HCT116 (cell line): ENCODE measurements at regions not wholly inside any gene's neighbourhood (a gene's known extent, or its start where the extent isn't known, plus 50 kb on each side); places are given as distances from the start of the nearest gene placed in this dataset.

Source experiments
- ATAC-seq: fragments of 200-7000 bp; cut with Tn5 transposase; 2 replicates; pipeline ENCODE4 v1.9.1; 2020; ENCODE audit warnings: mild to moderate bottlenecking, moderate library complexity
- BruUV-seq: library from RNA; stranded (reverse); fragments of 400-500 nt; replicated peaks from 2 replicates; lab custom pipeline; 2021; lab: Mats Ljungman, UMichigan
- CTCF ChIA-PET: fragments of 300-600 bp; sonication (Branson Sonifier 250); formaldehyde crosslinking; loops from one replicate; lab custom pipeline; 2021; ENCODE audit warnings: antibody characterized with exemption; lab: Charles Lee
- POLR2A ChIA-PET: fragments of 300-600, 350-600 bp; sonication (Branson Sonifier 250); formaldehyde crosslinking; loops from one replicate; lab custom pipeline; 2021; ENCODE audit warnings: antibody characterized with exemption; lab: Charles Lee
- RAD21 ChIA-PET, 2 experiments: fragments of 300-600 bp; sonication (Branson Sonifier 250); formaldehyde crosslinking; loops; one replicate each; lab custom pipeline; 2023; ENCODE audit warnings: low total read pairs in 2 of 2; ENCODE audit not compliant: uncharacterized antibody in 2 of 2, unreplicated experiment in 2 of 2, low non-redundant PET in 1 of 2; lab: Charles Lee
- DNase-seq: peaks from one replicate; pipeline ENCODE4 v3.0.0-alpha.2; 2010; ENCODE audit warnings: low read depth, low spot score
- H2AFZ ChIP-seq: fragments of 200-600 bp; shearing (Covaris generic), sonication (generic); 2 replicates; pipeline ENCODE4 v1.6.1; 2017; ENCODE audit warnings: low read depth, mixed run types, mixed read lengths, antibody characterized with exemption, low read length; ENCODE audit not compliant: poor library complexity, severe bottlenecking
- H3K27ac ChIP-seq: 2 replicates; pipeline ENCODE4 v1.5.1; 2012; ENCODE audit warnings: low read depth, low read length
- H3K27me3 ChIP-seq: fragments of 200-600 bp; sonication (generic); 2 replicates; pipeline ENCODE4 v1.6.1; 2016; ENCODE audit warnings: mixed run types, low read length, mixed read lengths; ENCODE audit not compliant: insufficient read depth
- H3K36me3 ChIP-seq, 2 experiments: fragments of 200-500 bp in 1 of 2; fragments of 200-600 bp in 1 of 2; sonication (Bioruptor generic) in 1 of 2; sonication (generic) in 1 of 2; 2 replicates each; pipeline versions ENCODE4 v1.5.1 to v1.6.1; 2014 to 2016; ENCODE audit warnings: low read length in 2 of 2, inconsistent platforms in 1 of 2, mixed read lengths in 1 of 2, mixed run types in 1 of 2; ENCODE audit not compliant: insufficient read depth in 2 of 2, control insufficient read depth in 1 of 2
- H3K4me1 ChIP-seq, 2 experiments: fragments of 200-600 bp in 1 of 2; sonication (generic) in 1 of 2; 2 replicates each; pipeline versions ENCODE4 v1.5.1 to v1.6.1; 2012 to 2017; ENCODE audit warnings: low read length in 2 of 2, inconsistent platforms in 1 of 2, mild to moderate bottlenecking in 1 of 2, mixed read lengths in 1 of 2, mixed run types in 1 of 2, moderate library complexity in 1 of 2; ENCODE audit not compliant: insufficient read depth in 2 of 2, control insufficient read depth in 1 of 2
- H3K4me2 ChIP-seq: fragments of 200-600 bp; sonication (generic); 2 replicates; pipeline ENCODE4 v1.6.1; 2017; ENCODE audit warnings: mixed run types, low read length, mixed read lengths
- H3K4me3 ChIP-seq, 2 experiments: fragments of 200-600 bp in 1 of 2; sonication (generic) in 1 of 2; replicated peaks in 1 of 2; 2 replicates each; pipeline ENCODE4 v1.5.1; 2011 to 2016; ENCODE audit warnings: low read length in 2 of 2, control low read depth in 1 of 2, low read depth in 1 of 2, mild to moderate bottlenecking in 1 of 2, mixed read lengths in 1 of 2, mixed run types in 1 of 2
- H3K79me2 ChIP-seq: fragments of 200-600 bp; sonication (generic); 2 replicates; pipeline ENCODE4 v1.6.1; 2017; ENCODE audit warnings: mild to moderate bottlenecking, mixed run types, low read length, moderate library complexity, mixed read lengths; ENCODE audit not compliant: insufficient read depth
- H3K9ac ChIP-seq: fragments of 200-600 bp; sonication (generic); 2 replicates; pipeline ENCODE4 v1.6.1; 2016; ENCODE audit warnings: low read length, mixed read lengths
- H3K9me2 ChIP-seq: fragments of 200-600 bp; sonication (generic), shearing (Covaris generic); 2 replicates; pipeline ENCODE4 v1.6.1; 2017; ENCODE audit warnings: mixed run types, mild to moderate bottlenecking, moderate library complexity; ENCODE audit not compliant: insufficient read depth
- H3K9me3 ChIP-seq, 2 experiments: fragments of 200-500 bp in 1 of 2; fragments of 200-600 bp in 1 of 2; sonication (Bioruptor generic) in 1 of 2; sonication (generic) in 1 of 2; 2 replicates each; pipeline ENCODE4 v1.6.1; 2014 to 2017; ENCODE audit warnings: low read length in 2 of 2, mixed read lengths in 2 of 2, inconsistent platforms in 1 of 2, low read depth in 1 of 2, mild to moderate bottlenecking in 1 of 2, mixed run types in 1 of 2, moderate library complexity in 1 of 2; ENCODE audit not compliant: control insufficient read depth in 1 of 2, insufficient read depth in 1 of 2
- H4K20me1 ChIP-seq: fragments of 200-600 bp; sonication (generic), shearing (Covaris generic); 2 replicates; pipeline ENCODE4 v1.6.1; 2017; ENCODE audit warnings: mixed run types, mild to moderate bottlenecking, moderate library complexity; ENCODE audit not compliant: insufficient read depth
- ATF3 ChIP-seq: IDR thresholded peaks from 2 replicates; pipeline ENCODE4 v1.6.1; 2012
- CBX3 ChIP-seq: IDR thresholded peaks from 2 replicates; pipeline ENCODE4 v1.6.1; 2012; ENCODE audit warnings: low read depth
- CEBPB ChIP-seq: IDR thresholded peaks from 2 replicates; pipeline ENCODE4 v1.6.1; 2012; ENCODE audit warnings: low read depth
- CTCF ChIP-seq, 3 experiments: fragments of 200-600 bp in 1 of 3; sonication (generic) in 1 of 3; IDR thresholded peaks in 2 of 3; conservative IDR thresholded peaks in 1 of 3; 2 replicates each; pipeline ENCODE4 v1.5.1; 2012 to 2017; ENCODE audit warnings: low read depth in 2 of 3, low read length in 2 of 3, antibody characterized with exemption in 1 of 3, borderline replicate concordance in 1 of 3, control low read depth in 1 of 3, mild to moderate bottlenecking in 1 of 3, mixed read lengths in 1 of 3, mixed run types in 1 of 3, moderate library complexity in 1 of 3; ENCODE audit not compliant: insufficient read depth in 1 of 3
- EGR1 ChIP-seq: IDR thresholded peaks from 2 replicates; pipeline ENCODE4 v1.6.1; 2012; ENCODE audit warnings: low read depth
- EZH2 ChIP-seq: fragments of 200-600 bp; sonication (generic); IDR thresholded peaks from 2 replicates; pipeline ENCODE4 v1.6.1; 2017; ENCODE audit warnings: antibody characterized with exemption, mixed run types
- EZH2phosphoT487 ChIP-seq: fragments of 200-600 bp; IDR thresholded peaks from 2 replicates; pipeline ENCODE4 v1.6.1; 2018; ENCODE audit warnings: antibody characterized with exemption, borderline replicate concordance
- FOSL1 ChIP-seq: IDR thresholded peaks from 2 replicates; pipeline ENCODE4 v1.6.1; 2012; ENCODE audit warnings: low read depth
- JUND ChIP-seq: IDR thresholded peaks from 2 replicates; pipeline ENCODE4 v1.6.1; 2012
- POLR2A ChIP-seq: IDR thresholded peaks from 2 replicates; pipeline ENCODE4 v1.7.0; 2011; ENCODE audit warnings: borderline replicate concordance; ENCODE audit not compliant: insufficient read depth, insufficient read length; ENCODE audit errors: extremely low read depth
- POLR2AphosphoS5 ChIP-seq: IDR thresholded peaks from 2 replicates; pipeline ENCODE4 v1.6.1; 2011; ENCODE audit warnings: mild to moderate bottlenecking, low read depth, low read length, moderate library complexity
- RAD21 ChIP-seq: IDR thresholded peaks from 2 replicates; pipeline ENCODE4 v1.6.1; 2012; ENCODE audit warnings: low read depth, mild to moderate bottlenecking
- REST ChIP-seq: IDR thresholded peaks from 2 replicates; pipeline ENCODE4 v1.6.1; 2012; ENCODE audit warnings: low read depth
- SIN3A ChIP-seq: IDR thresholded peaks from 2 replicates; pipeline ENCODE4 v1.6.1; 2012; ENCODE audit warnings: low read depth
- SP1 ChIP-seq: IDR thresholded peaks from 2 replicates; pipeline ENCODE4 v1.6.1; 2012; ENCODE audit warnings: low read depth
- SRF ChIP-seq: IDR thresholded peaks from 2 replicates; pipeline ENCODE4 v1.6.1; 2012; ENCODE audit warnings: low read depth
- TCF7L2 ChIP-seq: IDR thresholded peaks from 2 replicates; pipeline ENCODE4 v1.7.0; 2011; ENCODE audit warnings: borderline replicate concordance, inconsistent platforms; ENCODE audit not compliant: insufficient read depth, insufficient read length; ENCODE audit errors: extremely low read depth
- ZFX ChIP-seq: fragments of 450-650 bp; IDR thresholded peaks from 2 replicates; pipeline ENCODE4 v1.6.1; 2017
- ZNF274 ChIP-seq: fragments of 200-500 bp; sonication (Bioruptor generic); IDR thresholded peaks from 2 replicates; pipeline ENCODE4 v1.6.1; 2014; ENCODE audit warnings: mild to moderate bottlenecking, low read depth, low read length, inconsistent platforms
- intact Hi-C: fragments of 100-400 bp; cut with micrococcal nuclease; formaldehyde crosslinking; loops from 2 replicates; pipeline ENCODE4 v1.10.0; 2022

GRCh38 chr12:131491155-131491554, 219.7 kb upstream of the SFSWAP start:
- H2AFZ ChIP-seq: no peak overlapping the region
- no peak overlapping the region for H3K4me3 ChIP-seq
- POLR2A ChIA-PET: no interaction called here
- H3K27me3 ChIP-seq: peaks cover 6% of the 10 kb centered on the region
- CTCF ChIA-PET: no interaction called here
- no peaks in the 10 kb centered on the region for H4K20me1 ChIP-seq
- H3K9ac ChIP-seq: no peak overlapping the region
- no peaks in the 10 kb centered on the region for H3K36me3 ChIP-seq
- H3K9me2 ChIP-seq: no peaks in the 10 kb centered on the region
- DNase-seq: no peak
- intact Hi-C loops: no loop called here
- TF ChIP-seq ZFX: no peak
- TF ChIP-seq POLR2AphosphoS5: no peak
- TF ChIP-seq EZH2phosphoT487: no peak
- no peak for TF ChIP-seq TCF7L2
- TF ChIP-seq EZH2: no peak
- no peak for TF ChIP-seq ZNF274
- TF ChIP-seq SRF: no peak
- TF ChIP-seq EGR1: no peak
- TF ChIP-seq RAD21: no peak
- TF ChIP-seq FOSL1: no peak
- no peak for TF ChIP-seq SP1
- H3K27ac ChIP-seq: no peak overlapping the region
- no peaks in the 10 kb centered on the region for H3K79me2 ChIP-seq
- H3K4me2 ChIP-seq: no peak overlapping the region
- no peak for ATAC-seq
- no peaks in the 10 kb centered on the region for H3K9me3 ChIP-seq
- BruUV-seq: no TSS peak
- RAD21 ChIA-PET: no interaction called here
- no peaks in the 10 kb centered on the region for H3K4me1 ChIP-seq

- Histone ChIP-seq H3K4me3 (no peak overlapping the region), H3K27ac (no peak overlapping the region), H3K36me3 (no peaks in the 10 kb centered on the region), H2AFZ (no peak overlapping the region), H3K79me2 (no peaks in the 10 kb centered on the region), H4K20me1 (no peaks in the 10 kb centered on the region), H3K27me3 (peaks cover 15% of the 10 kb centered on the region), H3K9me3 (no peaks in the 10 kb centered on the region), H3K4me2 (no peak overlapping the region), H3K4me1 (no peaks in the 10 kb centered on the region), H3K9ac (no peak overlapping the region), H3K9me2 (no peaks in the 10 kb centered on the region)
- no peak for ATAC-seq
- RAD21 ChIA-PET: no interaction called here
- no peak for DNase-seq
- POLR2A ChIA-PET: no interaction called here
- CTCF ChIA-PET: no interaction called here
- no TSS peak for BruUV-seq
- intact Hi-C loops: no loop called here
- TF ChIP-seq REST (no peak), CTCF (IDR thresholded peaks at IDR 0.05 in 2 of 3, conservative IDR thresholded peaks at IDR 0.05 in 1 of 3; ENCODE audit: borderline replicate concordance in 1 of 3, insufficient read depth in 1 of 3, low read depth in 2 of 3, low read length in 2 of 3) (no peak), CBX3 (no peak), POLR2A (no peak), SRF (no peak), SIN3A (no peak), CEBPB (no peak), JUND (no peak), ZFX (no peak), EGR1 (no peak), ATF3 (no peak), RAD21 (no peak)
These were observed 218.9 kb upstream of the SFSWAP start for GRCh38 chr12:131491916-131492490.
